AG09319 (cell line): ENCODE measurements at regions not wholly inside any gene's neighbourhood (a gene's known extent, or its start where the extent isn't known, plus 50 kb on each side); places are given as distances from the start of the nearest gene placed in this dataset.

Source experiments
- DNase-seq: peaks from one replicate; pipeline ENCODE4 v3.0.0-alpha.2; 2010; ENCODE audit warnings: low read depth; ENCODE audit errors: extremely low read depth
- TF ChIP-seq, protein P1 (sequence below): IDR thresholded peaks from 2 replicates; pipeline ENCODE4 v1.5.1; 2011; ENCODE audit warnings: low read depth, mild to moderate bottlenecking, inconsistent platforms, low read length, moderate library complexity

DNA sequence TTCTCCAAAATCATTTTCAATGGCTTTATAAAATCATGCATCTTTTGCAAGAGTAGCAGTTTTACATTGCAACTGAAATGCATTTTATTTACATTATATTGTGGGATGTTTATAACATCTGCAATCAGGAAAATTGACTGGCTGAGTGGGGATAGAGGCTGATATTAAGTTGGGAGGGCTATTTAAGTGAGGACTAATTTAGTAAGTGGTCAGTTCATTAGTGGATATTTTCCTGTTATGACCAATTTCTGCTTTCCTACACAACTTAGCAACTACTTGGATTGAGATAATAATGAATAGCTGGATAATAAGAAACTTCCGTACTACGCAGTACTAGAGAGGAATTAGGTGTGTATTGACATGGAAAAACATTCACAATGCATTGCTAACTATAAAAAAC is 92.9 kb upstream of the SSBP2 start:
- TF ChIP-seq, protein P1, sequence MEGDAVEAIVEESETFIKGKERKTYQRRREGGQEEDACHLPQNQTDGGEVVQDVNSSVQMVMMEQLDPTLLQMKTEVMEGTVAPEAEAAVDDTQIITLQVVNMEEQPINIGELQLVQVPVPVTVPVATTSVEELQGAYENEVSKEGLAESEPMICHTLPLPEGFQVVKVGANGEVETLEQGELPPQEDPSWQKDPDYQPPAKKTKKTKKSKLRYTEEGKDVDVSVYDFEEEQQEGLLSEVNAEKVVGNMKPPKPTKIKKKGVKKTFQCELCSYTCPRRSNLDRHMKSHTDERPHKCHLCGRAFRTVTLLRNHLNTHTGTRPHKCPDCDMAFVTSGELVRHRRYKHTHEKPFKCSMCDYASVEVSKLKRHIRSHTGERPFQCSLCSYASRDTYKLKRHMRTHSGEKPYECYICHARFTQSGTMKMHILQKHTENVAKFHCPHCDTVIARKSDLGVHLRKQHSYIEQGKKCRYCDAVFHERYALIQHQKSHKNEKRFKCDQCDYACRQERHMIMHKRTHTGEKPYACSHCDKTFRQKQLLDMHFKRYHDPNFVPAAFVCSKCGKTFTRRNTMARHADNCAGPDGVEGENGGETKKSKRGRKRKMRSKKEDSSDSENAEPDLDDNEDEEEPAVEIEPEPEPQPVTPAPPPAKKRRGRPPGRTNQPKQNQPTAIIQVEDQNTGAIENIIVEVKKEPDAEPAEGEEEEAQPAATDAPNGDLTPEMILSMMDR: no peak

DNA sequence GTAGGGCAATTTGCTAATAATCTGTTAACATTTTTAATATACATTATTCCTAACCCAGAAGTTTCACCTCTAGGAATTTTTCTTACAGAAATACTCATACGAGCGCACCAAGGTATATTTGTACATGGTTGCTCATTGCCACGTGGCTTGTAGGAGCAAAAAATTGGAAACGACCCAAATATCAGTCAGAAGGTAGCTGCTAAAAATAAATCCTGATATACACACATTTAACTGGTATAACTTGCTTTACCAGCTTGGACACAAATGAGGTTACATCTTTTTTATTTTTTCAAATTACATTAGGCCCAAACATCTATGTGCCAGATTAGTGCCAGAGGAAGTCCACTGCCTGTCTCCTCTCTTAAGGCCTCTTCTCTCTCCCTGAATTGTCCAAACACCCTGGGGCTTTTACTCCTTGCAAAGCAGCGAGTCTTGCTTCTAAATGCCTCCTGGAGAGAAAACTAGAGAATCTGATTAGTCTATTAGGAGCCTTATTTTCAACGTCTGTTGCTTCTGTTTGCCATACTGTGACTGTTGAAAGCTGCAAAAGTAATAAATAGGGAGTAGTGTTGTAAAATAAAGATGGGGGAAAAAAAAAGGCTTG is 92.0 kb upstream of the SSBP2 start:
- DNase-seq: no peak
- TF ChIP-seq, protein P1: no peak

More for the DNA sequence above, 92.9 kb upstream of the SSBP2 start:
- DNase-seq: no peak

DNA sequence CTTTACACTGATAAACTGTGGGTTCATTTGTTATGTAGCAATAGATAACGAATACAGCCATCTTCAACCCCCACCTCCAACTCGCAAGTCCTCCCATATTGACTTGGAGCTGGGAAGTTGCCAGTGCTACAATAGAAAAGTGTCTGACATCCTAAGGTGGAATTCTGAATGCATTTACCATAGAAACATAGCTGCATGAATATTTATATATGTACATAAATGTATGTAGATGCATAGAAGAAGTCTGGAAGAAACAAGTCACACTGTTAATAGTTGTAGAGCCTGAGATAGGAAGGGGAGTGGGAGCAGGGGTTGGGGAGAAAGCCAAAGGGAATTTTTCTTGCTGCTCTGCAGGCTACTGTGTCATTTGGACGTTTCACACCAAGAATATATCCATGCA is 88.1 kb upstream of the SSBP2 start:
- TF ChIP-seq, protein P1: no peak

DNA sequence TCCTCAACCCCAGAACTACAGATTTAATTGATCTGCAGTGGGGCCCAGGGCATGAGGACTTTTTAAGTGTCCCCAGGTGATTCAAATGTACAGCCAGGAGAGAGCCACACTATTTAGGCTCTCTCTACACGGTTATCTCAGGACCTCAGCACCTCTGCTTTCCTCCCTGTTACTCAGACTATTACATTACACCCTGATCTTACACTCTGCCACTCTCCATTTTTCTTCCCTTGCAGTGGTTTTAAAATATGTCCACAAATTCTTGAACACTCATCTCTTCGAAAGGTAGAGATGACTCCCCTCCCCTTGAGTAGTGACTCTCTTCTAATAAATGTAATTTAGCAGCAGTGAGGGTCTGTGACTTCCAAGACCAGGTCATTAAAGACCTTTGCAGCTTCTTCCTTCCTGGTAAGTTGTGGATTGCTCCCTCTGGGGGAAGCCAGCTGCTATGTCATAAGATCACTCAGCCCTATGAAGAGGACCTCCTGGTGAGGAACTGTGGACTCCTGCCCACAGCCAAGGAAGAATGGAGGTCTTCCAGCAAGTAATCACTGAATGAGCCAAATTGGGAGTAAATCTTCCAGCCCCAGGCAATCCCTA is 87.5 kb upstream of the SSBP2 start:
- TF ChIP-seq, protein P1: peak; percentile 66
- DNase-seq: no peak

More for the DNA sequence above, 88.1 kb upstream of the SSBP2 start:
- no peak for DNase-seq

DNA sequence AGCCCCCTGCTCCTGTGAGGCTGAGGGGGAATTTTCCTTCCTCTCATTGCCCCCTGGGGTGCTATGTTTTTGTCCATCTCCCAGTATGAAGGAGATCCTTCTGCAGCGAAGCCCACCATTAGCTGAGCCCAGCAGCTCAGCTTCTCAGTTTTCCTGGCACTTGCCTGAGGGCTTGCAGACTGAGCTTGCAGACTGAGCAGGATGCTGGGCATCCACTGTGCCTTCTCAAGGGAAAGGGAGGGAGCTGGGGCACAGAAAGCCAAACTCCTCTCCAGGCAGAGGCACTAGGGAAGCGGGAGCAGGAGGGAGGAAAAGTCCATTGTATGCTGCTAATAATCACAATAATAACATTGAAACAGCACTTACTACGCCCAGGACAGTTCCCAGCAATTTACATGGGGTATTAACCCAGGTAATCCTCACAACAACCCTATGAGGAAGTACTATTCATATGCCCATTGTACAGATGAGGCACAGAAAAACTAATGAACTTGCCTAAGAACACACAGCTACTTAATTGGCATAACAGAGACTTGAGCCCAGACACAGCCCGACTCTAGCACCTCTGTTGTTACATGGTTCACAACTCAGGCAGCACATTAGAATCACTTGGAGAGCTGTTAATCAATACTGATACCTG is 86.9 kb upstream of the SSBP2 start:
- no peak for DNase-seq
- TF ChIP-seq, protein P1: no peak

DNA sequence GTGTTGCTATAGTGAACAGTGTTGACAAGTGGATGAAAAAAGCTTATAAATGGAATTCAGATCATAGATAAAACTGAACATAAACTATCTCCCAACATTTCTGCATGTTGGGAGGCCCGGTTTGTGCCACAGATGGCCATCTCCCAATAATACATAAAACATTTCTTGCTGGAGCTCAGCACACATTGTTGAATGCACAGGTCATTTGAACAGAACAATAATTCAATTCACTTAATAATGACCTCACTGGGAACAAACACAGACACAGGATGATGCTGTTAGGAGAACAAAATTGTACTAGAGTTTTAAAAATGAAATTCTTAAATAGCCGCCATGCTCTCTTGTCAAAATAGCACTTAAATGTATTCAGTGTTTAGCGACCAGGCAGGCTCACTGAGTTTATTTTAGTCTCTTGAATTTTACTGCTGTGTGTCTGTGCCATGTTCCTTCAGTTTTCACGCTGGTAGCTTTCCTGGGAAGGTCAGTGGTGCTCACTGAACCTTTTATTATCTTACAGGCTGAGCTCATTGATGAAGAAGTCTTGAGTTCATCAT is 85.0 kb upstream of the SSBP2 start:
- TF ChIP-seq, protein P1: no peak
- DNase-seq: no peak
